Sigmoid colon (tissue), 3 donors: ENCODE measurements at regions not wholly inside any gene's neighbourhood (a gene's known extent, or its start where the extent isn't known, plus 50 kb on each side); places are given as distances from the start of the nearest gene placed in this dataset.

Source experiments
- POLR2A ChIP-seq, 2 donors: fragments of 450-650 bp; IDR thresholded peaks; one replicate each; pipeline ENCODE4 v1.6.1; 2016; ENCODE audit warnings: antibody characterized with exemption in 2 of 2, mild to moderate bottlenecking in 2 of 2, moderate library complexity in 2 of 2
- TF ChIP-seq, protein P1 (sequence below), 4 experiments: fragments of 450-650 bp in 3 of 4; fragments of 200-600 bp in 1 of 4; IDR thresholded peaks; one replicate each; pipeline ENCODE4 v1.5.1; 2016 to 2019; ENCODE audit warnings: antibody characterized with exemption in 4 of 4, mild to moderate bottlenecking in 3 of 4, moderate library complexity in 2 of 4

DNA sequence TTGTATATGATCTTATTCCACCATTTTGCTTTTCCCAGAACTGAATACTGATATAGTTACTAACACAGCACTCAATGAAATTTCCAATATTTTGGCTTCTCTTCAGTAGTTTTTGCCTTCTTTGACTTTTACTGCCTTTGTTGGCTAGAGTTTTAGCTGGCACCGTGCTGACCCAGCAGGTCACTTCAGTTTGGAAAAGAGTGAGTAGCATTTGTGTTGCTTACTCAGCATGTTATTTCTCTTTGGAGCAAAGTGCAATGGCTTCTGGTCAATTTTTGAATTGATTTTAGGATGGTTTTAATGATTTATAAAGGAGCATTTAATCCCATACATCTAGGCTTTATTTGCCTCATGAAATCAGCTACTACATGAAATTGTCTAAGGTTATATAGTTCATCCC is 119.2 kb downstream of the ETNK1 start:
- TF ChIP-seq, protein P1, sequence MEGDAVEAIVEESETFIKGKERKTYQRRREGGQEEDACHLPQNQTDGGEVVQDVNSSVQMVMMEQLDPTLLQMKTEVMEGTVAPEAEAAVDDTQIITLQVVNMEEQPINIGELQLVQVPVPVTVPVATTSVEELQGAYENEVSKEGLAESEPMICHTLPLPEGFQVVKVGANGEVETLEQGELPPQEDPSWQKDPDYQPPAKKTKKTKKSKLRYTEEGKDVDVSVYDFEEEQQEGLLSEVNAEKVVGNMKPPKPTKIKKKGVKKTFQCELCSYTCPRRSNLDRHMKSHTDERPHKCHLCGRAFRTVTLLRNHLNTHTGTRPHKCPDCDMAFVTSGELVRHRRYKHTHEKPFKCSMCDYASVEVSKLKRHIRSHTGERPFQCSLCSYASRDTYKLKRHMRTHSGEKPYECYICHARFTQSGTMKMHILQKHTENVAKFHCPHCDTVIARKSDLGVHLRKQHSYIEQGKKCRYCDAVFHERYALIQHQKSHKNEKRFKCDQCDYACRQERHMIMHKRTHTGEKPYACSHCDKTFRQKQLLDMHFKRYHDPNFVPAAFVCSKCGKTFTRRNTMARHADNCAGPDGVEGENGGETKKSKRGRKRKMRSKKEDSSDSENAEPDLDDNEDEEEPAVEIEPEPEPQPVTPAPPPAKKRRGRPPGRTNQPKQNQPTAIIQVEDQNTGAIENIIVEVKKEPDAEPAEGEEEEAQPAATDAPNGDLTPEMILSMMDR (IDR thresholded peaks at IDR 0.05) = no peak
- no peak for TF ChIP-seq POLR2A (IDR thresholded peaks at IDR 0.05)
